ENCODE measurements at regions not wholly inside any gene's neighbourhood (a gene's known extent, or its start where the extent isn't known, plus 50 kb on each side); places are given as distances from the start of the nearest gene placed in this dataset.
"Not testable (repeated sequence)": the region's sequence is repeated elsewhere in the genome, so short reads cannot be mapped to it uniquely, and the experiment has no call there.

DNA sequence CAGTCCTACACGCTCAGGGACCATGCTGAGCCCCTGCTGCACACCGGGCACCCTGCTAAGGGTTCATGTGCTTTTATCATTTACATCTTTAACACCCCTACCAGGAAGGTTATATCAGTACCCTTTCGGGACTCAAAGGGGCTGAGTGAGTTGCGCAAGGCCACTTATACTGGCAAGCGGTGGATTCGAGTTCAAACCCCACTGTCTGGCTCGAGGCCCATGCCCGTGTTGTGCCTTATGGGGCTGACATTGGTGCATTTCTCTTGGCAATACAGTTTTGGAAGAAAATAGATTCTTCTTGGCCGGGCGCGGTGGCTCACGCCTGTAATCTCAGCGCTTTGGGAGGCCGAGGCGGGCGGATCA is 69.5 kb upstream of the MAP4K4 start:
- H3K27ac Mint-ChIP-seq (ENCODE audit: unreplicated experiment), result no peak overlapping the region
- Histone ChIP-seq H3K9me3 (no peaks in the 10 kb centered on the region), H3K4me1 (peaks cover 13% of the 10 kb centered on the region), H3K4me3 (ENCODE audit: low read depth, low read length) (no peak overlapping the region), H3K27me3 (replicated peaks; ENCODE audit: control insufficient read depth, insufficient read depth, low read length) (no peaks in the 10 kb centered on the region), H3K36me3 (ENCODE audit: control insufficient read depth, insufficient read depth, low read length) (no peaks in the 10 kb centered on the region)
- ChIA-PET CTCF (no interaction called here), POLR2A (no interaction called here)
- intact Hi-C loops (cut with micrococcal nuclease; ENCODE audit: unreplicated experiment), result no loop called here
- H3K4me1 Mint-ChIP-seq (ENCODE audit: low read depth, unreplicated experiment), result peaks cover 22% of the 10 kb centered on the region
- no peak overlapping the region for H3K4me3 Mint-ChIP-seq (ENCODE audit: unreplicated experiment)
- H3K36me3 Mint-ChIP-seq (ENCODE audit: insufficient read depth, unreplicated experiment), result no peaks in the 10 kb centered on the region
- DNase-seq, result no peak
- no peaks in the 10 kb centered on the region for H3K27me3 Mint-ChIP-seq (ENCODE audit: insufficient read depth, unreplicated experiment)
- no TSS peak for BruUV-seq (replicated peaks)
- H3K9me3 Mint-ChIP-seq (ENCODE audit: unreplicated experiment), result peaks cover 6% of the 10 kb centered on the region
- TF ChIP-seq, protein P1, sequence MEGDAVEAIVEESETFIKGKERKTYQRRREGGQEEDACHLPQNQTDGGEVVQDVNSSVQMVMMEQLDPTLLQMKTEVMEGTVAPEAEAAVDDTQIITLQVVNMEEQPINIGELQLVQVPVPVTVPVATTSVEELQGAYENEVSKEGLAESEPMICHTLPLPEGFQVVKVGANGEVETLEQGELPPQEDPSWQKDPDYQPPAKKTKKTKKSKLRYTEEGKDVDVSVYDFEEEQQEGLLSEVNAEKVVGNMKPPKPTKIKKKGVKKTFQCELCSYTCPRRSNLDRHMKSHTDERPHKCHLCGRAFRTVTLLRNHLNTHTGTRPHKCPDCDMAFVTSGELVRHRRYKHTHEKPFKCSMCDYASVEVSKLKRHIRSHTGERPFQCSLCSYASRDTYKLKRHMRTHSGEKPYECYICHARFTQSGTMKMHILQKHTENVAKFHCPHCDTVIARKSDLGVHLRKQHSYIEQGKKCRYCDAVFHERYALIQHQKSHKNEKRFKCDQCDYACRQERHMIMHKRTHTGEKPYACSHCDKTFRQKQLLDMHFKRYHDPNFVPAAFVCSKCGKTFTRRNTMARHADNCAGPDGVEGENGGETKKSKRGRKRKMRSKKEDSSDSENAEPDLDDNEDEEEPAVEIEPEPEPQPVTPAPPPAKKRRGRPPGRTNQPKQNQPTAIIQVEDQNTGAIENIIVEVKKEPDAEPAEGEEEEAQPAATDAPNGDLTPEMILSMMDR (IDR thresholded peaks at IDR 0.05; ENCODE audit: insufficient read depth in 1 of 2, low read depth in 1 of 2, low read length in 1 of 2, severe bottlenecking in 1 of 2, unreplicated experiment in 1 of 2), result no peak

DNA sequence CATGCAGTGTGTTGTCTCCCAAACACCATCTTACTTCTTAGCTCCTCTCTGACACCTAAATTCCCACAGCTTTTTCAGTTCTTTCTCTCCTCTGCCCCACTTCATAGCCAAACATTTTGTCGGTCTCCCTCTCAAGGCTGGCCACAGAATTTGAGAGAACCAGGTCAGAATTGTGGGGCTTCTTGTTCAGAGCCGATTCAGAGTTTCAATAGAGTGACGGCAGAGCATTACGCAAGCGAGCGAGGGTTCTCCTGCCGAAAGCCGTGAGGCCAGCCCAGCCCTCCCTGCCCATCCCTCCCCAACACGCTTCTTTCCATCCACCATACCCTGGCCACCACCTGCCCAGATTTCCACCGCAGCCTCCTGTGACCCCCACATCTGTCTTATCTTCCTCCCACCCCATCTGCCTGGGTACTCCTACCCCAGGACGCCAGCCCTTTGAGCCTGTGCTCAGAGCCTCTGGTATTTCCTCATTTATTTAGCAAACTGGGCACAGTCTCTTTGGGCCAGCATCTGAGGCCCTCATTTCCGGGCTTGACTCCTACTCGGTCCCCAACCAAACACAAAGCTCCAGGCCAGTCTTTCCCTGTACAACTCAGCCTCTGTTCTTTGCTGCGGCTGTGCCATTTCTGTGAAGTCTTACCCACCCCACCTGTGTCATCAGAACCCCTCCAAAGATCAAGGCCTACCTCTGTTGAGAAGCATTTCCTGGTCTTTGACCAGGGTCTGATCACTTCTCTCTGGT is 70.0 kb upstream of the MAP4K4 start:
- H3K4me3 Mint-ChIP-seq (ENCODE audit: unreplicated experiment), result no peak overlapping the region
- H3K27me3 Mint-ChIP-seq (ENCODE audit: insufficient read depth, unreplicated experiment), result no peaks in the 10 kb centered on the region
- CTCF ChIA-PET, result no interaction called here
- H3K9me3 Mint-ChIP-seq (ENCODE audit: unreplicated experiment), result peaks cover 6% of the 10 kb centered on the region
- peaks cover 27% of the 10 kb centered on the region for H3K4me1 Mint-ChIP-seq (ENCODE audit: low read depth, unreplicated experiment)
- TF ChIP-seq, protein P1 (IDR thresholded peaks at IDR 0.05; ENCODE audit: insufficient read depth in 1 of 2, low read depth in 1 of 2, low read length in 1 of 2, severe bottlenecking in 1 of 2, unreplicated experiment in 1 of 2), result no peak
- BruUV-seq (replicated peaks), result no TSS peak
- H3K4me1 ChIP-seq, result peaks cover 13% of the 10 kb centered on the region
- H3K36me3 Mint-ChIP-seq (ENCODE audit: insufficient read depth, unreplicated experiment), result no peaks in the 10 kb centered on the region
- intact Hi-C loops (cut with micrococcal nuclease; ENCODE audit: unreplicated experiment), result no loop called here
- no peaks in the 10 kb centered on the region for H3K27me3 ChIP-seq (replicated peaks; ENCODE audit: control insufficient read depth, insufficient read depth, low read length)
- H3K4me3 ChIP-seq (ENCODE audit: low read depth, low read length), result no peak overlapping the region
- POLR2A ChIA-PET, result no interaction called here
- H3K36me3 ChIP-seq (ENCODE audit: control insufficient read depth, insufficient read depth, low read length), result no peaks in the 10 kb centered on the region
- H3K27ac Mint-ChIP-seq (ENCODE audit: unreplicated experiment), result no peak overlapping the region
- no peak for DNase-seq
- no peaks in the 10 kb centered on the region for H3K9me3 ChIP-seq

DNA sequence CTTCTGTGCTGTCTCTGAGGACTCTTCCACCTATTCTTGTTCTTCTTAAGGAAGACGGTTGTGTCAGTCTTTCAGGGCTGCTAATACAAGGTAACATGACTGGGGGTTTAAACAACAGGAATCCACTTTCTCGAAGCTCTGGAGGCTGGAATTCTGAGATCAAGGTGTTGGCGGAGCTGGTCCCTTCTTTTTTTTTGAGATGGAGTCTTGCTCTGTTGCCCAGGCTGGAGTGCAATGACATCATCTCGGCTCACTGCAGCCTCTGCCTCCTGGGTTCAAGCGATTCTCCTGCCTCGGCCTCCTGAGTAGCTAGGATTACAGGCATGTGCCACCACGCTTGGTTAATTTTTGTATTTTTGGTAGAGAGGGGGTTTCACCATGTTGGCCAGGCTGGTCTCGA is 71.7 kb upstream of the MAP4K4 start:
- H3K36me3 ChIP-seq (ENCODE audit: control insufficient read depth, insufficient read depth, low read length); H3K9me3 ChIP-seq; intact Hi-C loops (cut with micrococcal nuclease; ENCODE audit: unreplicated experiment); H3K27me3 ChIP-seq (replicated peaks; ENCODE audit: control insufficient read depth, insufficient read depth, low read length); H3K4me3 ChIP-seq (ENCODE audit: low read depth, low read length); DNase-seq; POLR2A ChIA-PET; H3K4me1 ChIP-seq; H3K27me3 Mint-ChIP-seq (ENCODE audit: insufficient read depth, unreplicated experiment); H3K36me3 Mint-ChIP-seq (ENCODE audit: insufficient read depth, unreplicated experiment); BruUV-seq (replicated peaks); H3K9me3 Mint-ChIP-seq (ENCODE audit: unreplicated experiment); H3K4me3 Mint-ChIP-seq (ENCODE audit: unreplicated experiment); CTCF ChIA-PET: not testable (repeated sequence)
- Mint-ChIP-seq H3K4me1 (ENCODE audit: low read depth, unreplicated experiment) (peaks cover 32% of the 10 kb centered on the region), H3K27ac (ENCODE audit: unreplicated experiment) (peak overlapping the region; percentile 56)

DNA sequence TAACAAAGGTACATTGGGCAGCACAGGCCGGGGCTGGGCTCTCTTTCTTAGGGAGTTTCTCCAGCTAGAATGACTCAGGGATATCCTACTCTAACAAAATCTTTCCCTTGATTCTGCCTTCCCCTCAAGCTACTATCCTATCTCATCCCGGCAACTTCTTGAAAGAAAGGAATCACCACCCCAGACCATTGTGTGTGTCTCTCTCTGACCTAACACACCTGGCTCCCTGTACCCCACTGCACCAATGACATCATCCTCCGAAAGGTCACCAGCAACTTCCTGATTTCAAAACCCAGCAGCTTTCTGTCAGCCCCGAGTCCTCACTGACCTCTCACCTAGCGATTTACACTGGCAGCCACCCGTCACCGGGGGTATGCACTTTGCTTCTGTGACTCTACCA is 72.1 kb upstream of the MAP4K4 start:
- no TSS peak for BruUV-seq (replicated peaks)
- TF ChIP-seq, protein P1 (IDR thresholded peaks at IDR 0.05; ENCODE audit: insufficient read depth in 1 of 2, low read depth in 1 of 2, low read length in 1 of 2, severe bottlenecking in 1 of 2, unreplicated experiment in 1 of 2), result no peak
- Histone ChIP-seq H3K4me3 (ENCODE audit: low read depth, low read length) (no peak overlapping the region), H3K36me3 (ENCODE audit: control insufficient read depth, insufficient read depth, low read length) (no peaks in the 10 kb centered on the region), H3K27me3 (replicated peaks; ENCODE audit: control insufficient read depth, insufficient read depth, low read length) (no peaks in the 10 kb centered on the region), H3K4me1 (peaks cover 1% of the 10 kb centered on the region), H3K9me3 (no peaks in the 10 kb centered on the region)
- CTCF ChIA-PET, result no interaction called here
- POLR2A ChIA-PET, result no interaction called here
- DNase-seq, result no peak
- H3K4me3 Mint-ChIP-seq (ENCODE audit: unreplicated experiment), result no peak overlapping the region
- peaks cover 28% of the 10 kb centered on the region for H3K4me1 Mint-ChIP-seq (ENCODE audit: low read depth, unreplicated experiment)
- no peaks in the 10 kb centered on the region for H3K27me3 Mint-ChIP-seq (ENCODE audit: insufficient read depth, unreplicated experiment)
- intact Hi-C loops (cut with micrococcal nuclease; ENCODE audit: unreplicated experiment), result no loop called here
- peaks cover 6% of the 10 kb centered on the region for H3K9me3 Mint-ChIP-seq (ENCODE audit: unreplicated experiment)
- H3K27ac Mint-ChIP-seq (ENCODE audit: unreplicated experiment), result peak overlapping the region; percentile 56
- no peaks in the 10 kb centered on the region for H3K36me3 Mint-ChIP-seq (ENCODE audit: insufficient read depth, unreplicated experiment)

All from Caco-2 (cell line).